ENCODE measurements at regions not wholly inside any gene's neighbourhood (a gene's known extent, or its start where the extent isn't known, plus 50 kb on each side); places are given as distances from the start of the nearest gene placed in this dataset.

- TF ChIP-seq CTCF (IDR thresholded peaks at IDR 0.05) (no peak), POLR2A (IDR thresholded peaks at IDR 0.05) (no peak)
These were observed 98.9 kb upstream of the MAPRE2 start for GRCh38 chr18:34942276-34942675.
